ENCODE measurements at regions not wholly inside any gene's neighbourhood (a gene's known extent, or its start where the extent isn't known, plus 50 kb on each side); places are given as distances from the start of the nearest gene placed in this dataset.
"Not testable (repeated sequence)": the region's sequence is repeated elsewhere in the genome, so short reads cannot be mapped to it uniquely, and the experiment has no call there.

- peak; percentile 18 for DNase-seq
Observed at GRCh38 chr5:17367256-17367840, 130.7 kb upstream of the TAF11L2 start.

DNA sequence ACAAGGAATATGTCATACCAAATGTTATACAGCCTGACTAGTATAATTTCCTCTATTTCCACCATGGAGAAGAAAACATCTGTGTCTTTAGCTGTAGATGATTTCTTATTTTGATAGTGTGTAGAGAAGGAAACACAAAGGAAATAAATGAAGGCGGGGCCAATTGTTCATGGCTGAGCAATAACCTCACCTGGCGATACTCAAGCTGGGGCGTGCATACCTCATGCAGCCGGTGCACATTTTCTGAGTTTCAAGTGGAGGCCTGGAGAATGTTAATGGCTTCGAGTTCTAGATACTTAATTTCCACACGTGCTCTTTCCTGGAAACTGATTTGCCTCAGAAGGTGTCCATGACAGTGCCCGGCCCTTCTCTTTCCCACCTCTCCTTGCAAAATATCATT, 127.4 kb upstream of the TAF11L2 start:
- peak; percentile 74 for DNase-seq

GRCh38 chr5:17373406-17373805, 124.6 kb upstream of the TAF11L2 start:
- DNase-seq: no peak

- no peak for DNase-seq
Observed at GRCh38 chr5:17373814-17374556, 124.0 kb upstream of the TAF11L2 start.

DNA sequence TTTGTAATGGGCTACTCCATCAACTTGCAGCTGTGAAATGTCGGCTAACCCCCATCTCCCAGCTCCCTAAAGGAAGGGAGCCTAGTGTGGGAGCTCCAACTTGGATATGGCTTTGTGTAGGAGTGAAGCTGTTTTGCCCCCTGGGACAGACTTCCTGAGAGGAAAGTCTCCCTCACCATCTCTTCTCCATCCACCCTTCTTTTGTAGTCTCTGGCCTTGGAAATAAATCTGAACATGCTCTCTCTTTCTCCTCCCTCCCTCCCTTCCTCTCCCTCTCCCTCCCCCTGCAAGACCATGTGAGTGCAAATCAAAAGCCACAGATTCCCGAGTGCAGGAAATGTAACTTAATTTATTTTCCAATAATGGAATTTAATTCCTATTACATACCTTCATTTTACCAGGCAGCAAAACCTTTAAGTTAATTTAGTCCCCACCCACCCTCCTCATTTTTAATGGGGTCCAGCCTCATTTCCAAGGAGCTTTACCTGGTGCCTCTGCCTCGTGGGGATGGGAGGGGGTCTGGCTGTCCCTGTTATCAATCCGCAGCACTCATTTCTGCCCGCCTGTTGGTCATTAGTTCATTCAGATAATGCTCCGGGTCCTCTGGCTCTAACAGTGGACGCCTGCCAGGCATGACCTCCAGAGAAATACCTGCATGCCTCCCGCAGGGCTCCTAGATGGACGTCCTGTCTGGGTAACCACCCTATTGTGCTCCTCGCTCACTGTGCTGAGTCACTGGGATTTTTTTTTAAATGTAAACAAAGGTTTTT, 122.9 kb upstream of the TAF11L2 start:
- no peak for DNase-seq

- DNase-seq: not testable (repeated sequence)
Observed at GRCh38 chr5:17375886-17376285, 122.1 kb upstream of the TAF11L2 start.

DNA sequence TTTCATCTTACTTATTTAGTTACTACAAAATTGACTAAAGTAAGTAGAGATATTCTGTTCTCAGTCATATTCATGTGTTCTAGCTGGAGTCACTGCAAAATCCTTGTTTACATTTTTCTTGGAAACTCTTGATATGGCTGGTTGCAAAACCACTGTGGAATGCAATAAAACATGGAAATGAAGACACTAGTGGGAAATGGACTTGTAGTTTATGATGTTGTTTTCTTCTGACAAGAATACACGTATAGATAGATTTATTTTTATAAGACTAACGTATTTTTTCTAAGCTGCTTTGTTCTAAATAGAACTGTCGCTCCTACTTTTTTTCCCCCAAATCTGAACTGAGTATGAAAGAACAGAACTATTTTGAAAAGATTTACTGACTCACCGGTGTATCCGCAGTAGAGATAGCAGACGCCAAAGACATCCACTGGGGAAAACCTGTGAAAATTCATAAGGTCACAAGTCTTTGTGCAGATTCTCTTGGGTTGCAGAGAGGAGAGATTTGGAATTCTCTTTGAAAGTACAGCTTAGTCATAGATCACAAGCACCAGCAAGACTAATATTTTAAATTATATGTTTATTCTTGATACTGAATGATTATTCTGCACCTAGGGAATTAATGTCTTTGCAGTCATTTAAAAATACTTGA, 119.6 kb upstream of the TAF11L2 start:
- DNase-seq: no peak

GRCh38 chr5:17379100-17379951, 118.7 kb upstream of the TAF11L2 start:
- peak; percentile 88 for DNase-seq

- DNase-seq: no peak
Observed at GRCh38 chr5:17381932-17382331, 116.1 kb upstream of the TAF11L2 start.

DNA sequence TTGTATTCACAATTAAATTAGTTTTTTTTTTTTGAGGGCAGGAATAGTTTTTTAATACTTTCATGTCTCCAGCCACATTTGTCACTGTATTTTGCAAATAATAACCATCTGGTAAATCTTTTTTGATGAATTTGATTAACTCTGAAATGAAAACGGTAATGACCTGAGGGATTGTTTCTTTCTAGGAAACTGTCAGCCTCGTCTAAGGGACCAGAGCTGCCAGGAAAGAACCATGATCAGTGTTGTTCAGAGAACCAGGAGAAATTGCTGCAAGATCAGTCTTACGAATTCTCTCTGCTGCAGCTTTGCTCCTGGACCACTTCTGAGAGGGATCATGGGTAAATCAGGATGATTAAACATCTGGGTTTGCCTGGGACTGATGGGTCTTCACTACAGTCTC, 114.5 kb upstream of the TAF11L2 start:
- no peak for DNase-seq

DNA sequence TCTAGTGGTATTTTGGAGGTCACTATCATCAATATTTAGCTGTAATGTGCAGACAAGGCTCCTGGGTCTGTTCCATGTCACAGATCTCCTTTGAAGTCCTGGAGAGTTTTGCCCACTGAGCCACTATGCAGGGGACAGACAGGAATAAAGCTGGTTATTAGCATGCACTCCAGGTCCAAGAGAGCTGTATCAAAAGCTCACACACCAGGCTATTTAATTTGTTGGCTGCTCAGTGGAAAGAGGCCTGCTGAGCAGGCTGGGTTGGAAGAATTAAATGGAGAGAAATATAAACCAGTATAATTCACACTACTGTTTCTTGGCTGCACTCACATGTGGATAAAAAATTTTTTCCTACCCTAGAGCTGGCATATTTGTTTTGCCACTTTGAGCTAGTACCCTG, 113.8 kb upstream of the TAF11L2 start:
- no peak for DNase-seq

DNA sequence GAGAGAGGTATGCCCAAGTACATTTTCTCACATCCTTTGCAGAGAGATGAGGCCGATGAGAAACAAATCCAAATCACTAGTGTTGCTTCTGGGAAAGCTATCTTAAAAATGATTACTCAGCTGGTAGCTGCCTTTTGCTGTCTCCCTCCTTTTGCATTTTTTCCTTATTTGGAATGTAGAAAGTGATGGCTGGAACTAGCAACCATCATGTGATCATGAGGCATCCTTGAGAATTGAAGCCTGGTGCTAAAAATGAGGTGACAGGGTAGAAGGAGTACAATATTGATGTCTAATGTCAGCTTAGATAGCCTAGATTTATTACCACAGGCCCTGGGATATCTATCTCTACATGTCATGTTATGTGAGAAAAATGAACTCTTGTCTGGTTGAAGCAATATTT, 109.3 kb upstream of the TAF11L2 start:
- no peak for DNase-seq

DNA sequence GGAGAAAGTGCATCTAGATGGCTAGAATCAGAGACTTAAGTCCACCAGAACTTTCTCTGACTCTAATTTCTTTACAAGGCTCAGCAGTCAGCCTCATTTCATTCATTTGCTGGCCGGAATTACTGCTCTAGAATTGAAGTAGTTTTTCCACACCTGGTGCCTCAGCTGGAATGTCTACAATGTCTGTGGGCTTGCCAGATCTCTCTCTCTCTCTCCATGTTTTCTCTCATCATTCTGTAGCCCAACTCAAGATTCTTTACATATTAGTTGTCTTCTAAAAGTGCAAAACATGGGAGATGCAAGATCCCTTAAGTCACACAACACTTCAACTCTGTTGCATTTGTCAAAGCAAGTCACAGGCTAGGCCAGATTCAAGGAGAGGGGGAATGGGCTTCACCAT, 103.9 kb upstream of the TAF11L2 start:
- no peak for DNase-seq

DNA sequence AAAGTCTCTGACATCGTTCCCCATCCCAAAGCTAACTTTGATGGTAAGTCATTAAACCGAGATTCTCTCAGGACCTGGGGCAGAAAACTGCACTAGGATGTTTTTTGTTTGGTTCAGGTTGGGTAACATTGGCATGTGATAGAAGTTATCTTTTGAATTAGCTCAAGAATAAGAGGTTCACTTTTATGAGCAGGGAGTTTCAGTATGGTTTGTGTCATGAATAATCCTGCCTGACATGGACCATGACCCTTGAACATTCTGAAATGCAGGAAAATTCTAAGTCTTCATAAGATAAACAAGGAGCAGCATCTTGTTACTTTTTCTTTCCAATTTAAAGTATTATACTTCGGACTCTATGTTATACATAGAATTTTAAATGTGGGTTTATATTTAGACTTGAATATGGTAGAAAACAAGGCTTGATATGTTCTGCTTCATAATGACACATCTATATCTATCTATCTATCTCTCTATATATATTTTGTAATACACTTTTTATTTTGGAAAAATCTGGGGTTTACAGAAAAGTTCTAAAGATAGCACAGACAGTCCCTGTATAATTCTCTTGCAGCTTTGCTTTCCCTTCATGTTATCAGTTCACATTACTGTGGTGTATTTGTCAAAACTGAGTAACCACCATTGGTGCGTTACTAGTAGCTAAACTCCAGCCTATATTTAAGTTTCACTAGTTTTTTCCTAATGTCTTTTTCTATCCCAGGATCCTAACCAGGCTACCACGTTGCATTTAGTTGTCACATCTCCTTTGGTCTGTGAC, 102.7 kb upstream of the TAF11L2 start:
- no peak for DNase-seq

DNA sequence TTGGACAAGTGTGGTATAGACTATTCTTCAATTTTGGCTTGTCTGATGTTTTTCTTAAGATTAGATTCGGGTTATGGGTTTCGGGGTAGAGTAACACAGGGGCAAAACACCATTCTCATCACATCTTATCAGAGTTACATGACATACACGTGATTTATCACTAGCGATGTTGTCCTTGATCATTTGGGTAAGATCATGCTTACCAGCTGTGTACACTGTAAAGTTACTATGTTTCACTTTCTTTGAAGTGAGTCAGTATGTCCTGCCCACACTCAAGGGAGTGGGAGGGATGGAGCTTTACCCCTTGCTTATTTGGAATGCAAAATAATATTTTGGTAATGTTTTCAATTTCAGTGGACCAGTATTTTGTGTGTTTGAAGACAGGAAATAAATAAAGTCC, 101.8 kb upstream of the TAF11L2 start:
- no peak for DNase-seq

DNA sequence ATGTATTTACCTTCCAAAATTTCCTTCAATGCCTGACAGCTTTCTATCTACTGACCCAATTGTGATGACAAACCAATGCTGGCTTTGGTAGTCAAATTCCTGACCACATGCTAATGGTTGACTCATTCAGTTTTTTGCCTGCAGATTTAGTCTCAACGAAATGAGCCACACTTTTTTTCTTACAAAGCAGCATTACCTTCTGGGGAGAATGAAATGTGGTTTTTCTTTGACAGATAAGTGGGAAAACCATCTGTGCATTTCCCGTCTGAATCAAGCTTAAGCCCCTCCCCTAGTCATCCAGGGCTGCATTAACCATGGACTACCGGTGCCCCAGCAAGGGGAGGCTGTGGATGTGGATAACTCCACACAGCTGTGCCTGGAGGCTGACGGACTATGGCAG, 99.6 kb upstream of the TAF11L2 start:
- DNase-seq: no peak

- no peak for DNase-seq
Observed at GRCh38 chr5:17398866-17399835, 98.9 kb upstream of the TAF11L2 start.

DNA sequence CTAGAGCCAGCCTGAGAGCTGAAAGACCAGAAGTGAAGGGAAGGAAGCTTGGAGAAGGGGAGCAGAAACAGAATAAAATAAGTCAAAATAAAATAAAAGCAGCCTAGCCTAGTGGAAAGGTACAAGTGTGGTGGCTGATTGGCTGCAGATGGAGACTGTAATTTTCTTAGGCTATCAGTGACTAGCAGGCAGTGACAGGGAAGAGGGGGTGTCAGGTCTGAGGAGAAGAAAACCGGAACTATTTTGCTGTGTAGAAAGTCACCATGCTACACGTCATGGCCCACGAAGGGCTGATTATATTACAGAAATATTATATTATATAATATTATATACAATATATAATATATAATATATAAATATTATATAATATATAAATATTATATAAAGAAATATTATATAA, 98.1 kb upstream of the TAF11L2 start:
- DNase-seq: no peak

DNA sequence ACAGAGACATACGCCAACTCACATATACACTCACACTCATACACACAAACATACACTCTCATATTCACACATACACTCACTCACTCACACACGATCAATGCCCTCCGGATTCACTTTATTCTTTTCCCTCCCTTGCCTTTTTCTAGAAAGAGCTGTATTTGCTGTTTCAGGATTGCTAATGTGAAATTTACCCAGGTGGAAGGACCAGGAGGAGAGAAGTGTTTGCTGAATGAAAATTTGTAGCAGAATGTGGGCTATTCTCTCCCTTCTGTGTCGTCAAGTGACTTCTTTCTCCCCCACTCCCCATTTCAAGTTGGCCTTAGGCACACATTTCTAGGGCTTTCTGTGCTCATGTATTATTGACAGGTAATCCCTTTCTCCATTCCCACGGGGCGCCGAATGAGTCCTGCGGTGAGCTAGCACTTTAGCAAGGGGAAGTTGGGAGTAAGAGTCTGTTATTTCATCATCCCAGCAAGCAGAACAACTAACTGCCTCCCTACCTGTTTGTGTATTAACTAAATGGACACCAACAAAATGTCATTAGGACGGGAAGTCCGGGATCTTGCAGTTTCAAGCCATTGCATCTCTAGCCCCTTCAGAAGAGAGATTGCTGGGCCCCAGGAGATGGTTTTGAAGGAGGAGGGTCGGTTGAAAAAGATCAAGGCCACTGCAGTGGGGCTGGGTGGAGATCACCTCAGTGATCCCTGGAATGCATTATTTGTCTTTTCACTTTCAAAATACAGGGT, 97.1 kb upstream of the TAF11L2 start:
- DNase-seq: no peak
